IPS-20b (cell line): ENCODE measurements at regions not wholly inside any gene's neighbourhood (a gene's known extent, or its start where the extent isn't known, plus 50 kb on each side); places are given as distances from the start of the nearest gene placed in this dataset.

Experiments used
- H3K27ac ChIP-seq: one replicate; pipeline ENCODE4 v1.5.1; 2013; ENCODE audit warnings: low read length
- H3K27me3 ChIP-seq: 2 replicates; pipeline ENCODE4 v1.6.1; 2013; ENCODE audit warnings: mild to moderate bottlenecking, low read length, inconsistent platforms; ENCODE audit not compliant: insufficient read depth
- H3K36me3 ChIP-seq: 2 replicates; pipeline ENCODE4 v1.6.1; 2013; ENCODE audit warnings: low read depth, mild to moderate bottlenecking, inconsistent platforms, low read length, moderate library complexity; ENCODE audit not compliant: insufficient read depth
- H3K4me1 ChIP-seq: 2 replicates; pipeline ENCODE4 v1.6.1; 2013; ENCODE audit warnings: mild to moderate bottlenecking, control low read depth, inconsistent platforms, low read length, moderate library complexity; ENCODE audit not compliant: insufficient read depth
- H3K4me3 ChIP-seq: 2 replicates; pipeline ENCODE4 v1.5.1; 2013; ENCODE audit warnings: mild to moderate bottlenecking, low read length, inconsistent platforms
- H3K9ac ChIP-seq: 2 replicates; pipeline ENCODE4 v1.6.1; 2013; ENCODE audit warnings: low read depth, mild to moderate bottlenecking, inconsistent platforms, low read length, moderate library complexity
- H3K9me3 ChIP-seq: 2 replicates; pipeline ENCODE4 v1.6.1; 2013; ENCODE audit warnings: mild to moderate bottlenecking, low read depth, low read length, inconsistent platforms; ENCODE audit not compliant: insufficient read depth

- H3K4me3 ChIP-seq = no peak overlapping the region
- H3K27ac ChIP-seq = no peak overlapping the region
- no peaks in the 10 kb centered on the region for H3K27me3 ChIP-seq
- H3K9me3 ChIP-seq = no peaks in the 10 kb centered on the region
- H3K9ac ChIP-seq = no peak overlapping the region
- no peaks in the 10 kb centered on the region for H3K36me3 ChIP-seq
- H3K4me1 ChIP-seq = no peaks in the 10 kb centered on the region
These were observed 136.0 kb upstream of the AGAP1 start for GRCh38 chr2:235357881-235358280.

GRCh38 chr2:235358981-235359471 lies 134.8 kb upstream of the AGAP1 start:
- Histone ChIP-seq H3K36me3 (no peaks in the 10 kb centered on the region), H3K4me1 (no peaks in the 10 kb centered on the region), H3K27ac (no peak overlapping the region), H3K27me3 (no peaks in the 10 kb centered on the region), H3K9ac (no peak overlapping the region), H3K4me3 (no peak overlapping the region), H3K9me3 (no peaks in the 10 kb centered on the region)

- Histone ChIP-seq H3K27ac (no peak overlapping the region), H3K36me3 (no peaks in the 10 kb centered on the region), H3K4me3 (no peak overlapping the region), H3K9ac (no peak overlapping the region), H3K4me1 (no peaks in the 10 kb centered on the region), H3K27me3 (no peaks in the 10 kb centered on the region), H3K9me3 (no peaks in the 10 kb centered on the region)
These were observed 133.4 kb upstream of the AGAP1 start for GRCh38 chr2:235360446-235360845.

- no peaks in the 10 kb centered on the region for H3K27me3 ChIP-seq
These were observed 128.1 kb upstream of the AGAP1 start for GRCh38 chr2:235365743-235366142.

GRCh38 chr2:235366390-235366789 lies 127.5 kb upstream of the AGAP1 start:
- no peaks in the 10 kb centered on the region for H3K4me1 ChIP-seq
- no peak overlapping the region for H3K4me3 ChIP-seq
- no peak overlapping the region for H3K9ac ChIP-seq
- H3K36me3 ChIP-seq = no peaks in the 10 kb centered on the region
- H3K27ac ChIP-seq = no peak overlapping the region
- H3K27me3 ChIP-seq = no peaks in the 10 kb centered on the region
- H3K9me3 ChIP-seq = no peaks in the 10 kb centered on the region

More at GRCh38 chr2:235365743-235366142, 128.1 kb upstream of the AGAP1 start:
- H3K4me1 ChIP-seq = no peaks in the 10 kb centered on the region
- H3K27ac ChIP-seq = no peak overlapping the region
- no peaks in the 10 kb centered on the region for H3K9me3 ChIP-seq
- H3K36me3 ChIP-seq = no peaks in the 10 kb centered on the region
- H3K4me3 ChIP-seq = no peak overlapping the region
- no peak overlapping the region for H3K9ac ChIP-seq

- Histone ChIP-seq H3K9me3 (no peaks in the 10 kb centered on the region), H3K4me1 (no peaks in the 10 kb centered on the region), H3K36me3 (no peaks in the 10 kb centered on the region), H3K4me3 (no peak overlapping the region), H3K9ac (no peak overlapping the region), H3K27ac (no peak overlapping the region), H3K27me3 (no peaks in the 10 kb centered on the region)
These were observed 127.0 kb upstream of the AGAP1 start for GRCh38 chr2:235366807-235367206.

GRCh38 chr2:235371018-235371417 lies 122.8 kb upstream of the AGAP1 start:
- no peak overlapping the region for H3K9ac ChIP-seq

GRCh38 chr2:235373171-235373570 lies 120.7 kb upstream of the AGAP1 start:
- Histone ChIP-seq H3K36me3 (no peaks in the 10 kb centered on the region), H3K9me3 (no peaks in the 10 kb centered on the region), H3K9ac (no peak overlapping the region), H3K27me3 (no peaks in the 10 kb centered on the region), H3K4me1 (no peaks in the 10 kb centered on the region), H3K4me3 (no peak overlapping the region), H3K27ac (no peak overlapping the region)

More at GRCh38 chr2:235371018-235371417, 122.8 kb upstream of the AGAP1 start:
- Histone ChIP-seq H3K27me3 (no peaks in the 10 kb centered on the region), H3K4me1 (no peaks in the 10 kb centered on the region), H3K27ac (no peak overlapping the region), H3K4me3 (no peak overlapping the region), H3K9me3 (no peaks in the 10 kb centered on the region), H3K36me3 (no peaks in the 10 kb centered on the region)

GRCh38 chr2:235377176-235377575 lies 116.7 kb upstream of the AGAP1 start:
- H3K4me1 ChIP-seq = no peaks in the 10 kb centered on the region
- no peak overlapping the region for H3K4me3 ChIP-seq
- H3K27me3 ChIP-seq = no peaks in the 10 kb centered on the region
- H3K36me3 ChIP-seq = no peaks in the 10 kb centered on the region
- H3K9me3 ChIP-seq = no peaks in the 10 kb centered on the region
- H3K9ac ChIP-seq = no peak overlapping the region
- no peak overlapping the region for H3K27ac ChIP-seq

- H3K4me1 ChIP-seq = no peaks in the 10 kb centered on the region
- no peak overlapping the region for H3K9ac ChIP-seq
These were observed 115.6 kb upstream of the AGAP1 start for GRCh38 chr2:235378246-235378645.

GRCh38 chr2:235378944-235379343 lies 114.9 kb upstream of the AGAP1 start:
- H3K4me1 ChIP-seq = no peaks in the 10 kb centered on the region
- no peaks in the 10 kb centered on the region for H3K27me3 ChIP-seq
- no peaks in the 10 kb centered on the region for H3K9me3 ChIP-seq
- H3K36me3 ChIP-seq = no peaks in the 10 kb centered on the region
- H3K4me3 ChIP-seq = no peak overlapping the region
- H3K27ac ChIP-seq = no peak overlapping the region
- H3K9ac ChIP-seq = no peak overlapping the region

More at GRCh38 chr2:235378246-235378645, 115.6 kb upstream of the AGAP1 start:
- Histone ChIP-seq H3K27ac (no peak overlapping the region), H3K36me3 (no peaks in the 10 kb centered on the region), H3K9me3 (no peaks in the 10 kb centered on the region), H3K4me3 (no peak overlapping the region), H3K27me3 (no peaks in the 10 kb centered on the region)

- Histone ChIP-seq H3K4me1 (peaks cover 10% of the 10 kb centered on the region; the same call in 1 of the 2 replicates), H3K4me3 (no peak overlapping the region), H3K27ac (no peak overlapping the region)
These were observed 112.5 kb upstream of the AGAP1 start for GRCh38 chr2:235381261-235381912.

More at GRCh38 chr2:235381261-235381912, 112.5 kb upstream of the AGAP1 start:
- no peaks in the 10 kb centered on the region for H3K36me3 ChIP-seq
- no peaks in the 10 kb centered on the region for H3K27me3 ChIP-seq
- no peaks in the 10 kb centered on the region for H3K9me3 ChIP-seq
- no peak overlapping the region for H3K9ac ChIP-seq
